ENCODE measurements at regions not wholly inside any gene's neighbourhood (a gene's known extent, or its start where the extent isn't known, plus 50 kb on each side); places are given as distances from the start of the nearest gene placed in this dataset.

DNA sequence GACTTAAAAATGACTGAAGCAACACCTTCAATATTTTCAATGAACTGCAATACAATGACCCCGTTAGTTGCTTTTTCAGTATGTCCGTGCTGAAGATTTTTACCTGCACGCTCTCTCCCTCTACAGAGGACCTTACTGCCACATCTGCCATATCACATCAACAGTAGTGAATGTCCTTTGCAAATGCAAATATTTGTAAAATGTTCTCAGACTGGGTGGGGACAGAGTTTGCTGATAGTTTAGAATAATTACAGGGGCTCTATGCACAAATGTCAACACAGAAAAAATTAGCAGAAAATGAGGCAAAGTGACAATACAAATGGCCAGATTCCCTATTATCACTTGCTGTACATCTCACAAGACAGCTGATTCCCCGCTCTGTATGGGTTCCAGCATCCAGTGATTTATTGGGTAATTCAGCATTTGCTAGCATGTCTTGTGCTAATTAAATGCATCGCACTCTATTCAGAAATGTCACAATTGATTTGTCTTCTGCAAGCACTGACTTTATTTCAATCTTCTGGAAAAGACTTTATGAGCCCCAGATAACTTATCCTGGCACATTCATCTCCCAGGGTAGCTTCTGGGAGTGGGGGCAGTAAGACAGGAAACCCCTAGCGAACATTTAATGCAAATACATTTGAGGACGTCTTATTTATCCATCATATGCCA, 69.1 kb upstream of the PTER start:
- DNase-seq, result no peak

- DNase-seq, result no peak
Observed at GRCh38 chr10:16381083-16381482, 55.7 kb upstream of the PTER start.

DNA sequence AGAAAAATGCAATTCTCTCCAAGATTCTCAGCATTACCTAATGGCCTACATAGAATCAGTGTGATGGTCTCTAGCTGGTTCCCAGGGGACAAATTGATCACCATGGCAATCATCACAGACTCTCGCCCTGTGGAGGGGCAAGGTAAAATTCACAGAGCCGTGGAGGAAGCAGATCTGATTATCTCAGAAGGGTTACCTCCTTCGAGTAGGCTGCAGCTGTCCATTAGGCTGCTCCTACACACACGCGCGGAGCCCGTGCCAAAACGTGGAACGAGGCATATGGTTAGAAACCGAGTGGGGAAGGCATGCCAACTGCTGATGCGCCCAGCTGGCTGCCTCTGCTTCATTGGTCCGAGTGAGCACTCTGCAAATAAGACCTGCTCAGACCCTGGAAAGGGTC, 52.8 kb upstream of the PTER start:
- DNase-seq, result peak; percentile 63

GRCh38 chr10:16386855-16387254, 50.0 kb upstream of the PTER start:
- no peak for DNase-seq

Measured in NCI-H446 treated with DMSO at 0.1 percent for 48 hours (cell line).